Fibroblast of lung (primary cell): ENCODE measurements at regions not wholly inside any gene's neighbourhood (a gene's known extent, or its start where the extent isn't known, plus 50 kb on each side); places are given as distances from the start of the nearest gene placed in this dataset.

ENCODE experiments used
- CTCF ChIP-seq, 2 donors: IDR thresholded peaks in 1 of 2; conservative IDR thresholded peaks in 1 of 2; 1 replicate in 1 of 2; 2 replicates in 1 of 2; pipeline ENCODE4 v1.5.1; 2011 to 2012; ENCODE audit warnings: low read length in 2 of 2, control low read depth in 1 of 2, inconsistent platforms in 1 of 2, low read depth in 1 of 2, mild to moderate bottlenecking in 1 of 2
- EZH2 ChIP-seq: IDR thresholded peaks from 2 replicates; pipeline ENCODE4 v1.5.1; 2012; ENCODE audit warnings: low read length, control low read depth, mild to moderate bottlenecking; ENCODE audit errors: missing control alignments

DNA sequence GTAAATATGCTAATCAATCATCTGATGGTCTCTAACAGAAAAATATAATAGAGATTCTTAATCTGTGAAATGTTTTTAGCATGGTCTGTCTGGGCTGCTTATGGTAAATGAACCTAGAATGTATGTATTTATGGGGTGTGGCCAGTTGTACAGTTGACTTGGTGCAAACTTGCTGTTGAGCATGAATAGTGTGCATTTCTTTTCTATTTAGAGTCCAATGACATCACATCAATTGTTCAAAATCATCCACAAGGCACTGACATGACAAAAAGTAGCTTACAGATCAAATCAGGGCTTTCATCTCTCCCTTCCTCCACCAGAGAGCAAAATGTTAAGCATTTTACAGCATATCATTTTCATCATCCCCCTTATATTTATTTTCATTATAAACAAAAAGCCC is 1010.3 kb downstream of the KCNT2 start:
- TF ChIP-seq CTCF (conservative IDR thresholded peaks at IDR 0.05 in 1 of 2, IDR thresholded peaks at IDR 0.05 in 1 of 2; ENCODE audit: low read depth in 1 of 2, low read length in 2 of 2): no peak
- TF ChIP-seq EZH2: no peak
